ENCODE measurements at regions not wholly inside any gene's neighbourhood (a gene's known extent, or its start where the extent isn't known, plus 50 kb on each side); places are given as distances from the start of the nearest gene placed in this dataset.

DNA sequence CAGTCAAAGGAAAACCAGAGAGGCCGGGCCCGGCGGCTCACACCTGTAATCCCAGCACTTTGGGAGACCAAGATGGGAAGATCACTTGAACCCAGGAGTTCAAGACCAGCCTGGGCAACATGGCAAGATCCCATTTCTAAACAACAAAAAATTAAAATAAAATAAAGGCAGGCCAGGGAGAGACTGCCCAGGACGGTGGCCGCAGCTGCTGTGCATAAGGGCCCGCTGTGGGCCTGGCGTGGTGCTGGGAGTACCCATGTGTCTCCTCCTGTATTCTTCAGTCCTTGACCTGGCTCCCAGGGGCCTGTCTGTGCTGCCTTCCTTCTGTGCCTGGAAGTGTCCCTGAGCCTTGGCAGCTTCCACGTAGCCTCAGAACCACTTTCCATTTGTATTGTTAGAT is 56.8 kb upstream of the CNOT6 start:
- no peak overlapping the region for H3K4me2 ChIP-seq
- H3K27me3 ChIP-seq (ENCODE audit: insufficient read depth, low read depth), result no peaks in the 10 kb centered on the region
- H3K9me2 ChIP-seq (ENCODE audit: insufficient read depth), result no peaks in the 10 kb centered on the region
- BruUV-seq (replicated peaks), result no TSS peak
- no peaks in the 10 kb centered on the region for H3K79me2 ChIP-seq (ENCODE audit: low read depth)
- CTCF ChIA-PET, result interaction anchor here (0.5 kb wide), 1 partner anchor 139 kb away, joined by 3 read pairs; no protein-coding TSS in a partner anchor
- H3F3A ChIP-seq (ENCODE audit: insufficient read depth, low read depth), result no peaks in the 10 kb centered on the region
- DNase-seq, result no peak
- no peak overlapping the region for H3K27ac ChIP-seq
- intact Hi-C loops (cut with micrococcal nuclease; ENCODE audit: unreplicated experiment), result no loop called here
- no peaks in the 10 kb centered on the region for H3K9me3 ChIP-seq (ENCODE audit: insufficient read depth, low read depth)
- no peak overlapping the region for H2AFZ ChIP-seq
- TF ChIP-seq EZH2 (IDR thresholded peaks at IDR 0.05; ENCODE audit: low read depth), result no peak
- no peak for TF ChIP-seq CTCF (conservative IDR thresholded peaks at IDR 0.05)
- POLR2A ChIA-PET (ENCODE audit: unreplicated experiment), result no interaction called here
- H3K4me1 ChIP-seq (replicated peaks; ENCODE audit: insufficient read depth), result peaks cover 11% of the 10 kb centered on the region; the same call in 1 of the 2 replicates
- no peak overlapping the region for H3K4me3 ChIP-seq
- no peaks in the 10 kb centered on the region for H3K36me3 ChIP-seq (ENCODE audit: low read depth)
- H4K20me1 ChIP-seq (ENCODE audit: insufficient read depth), result no peaks in the 10 kb centered on the region

DNA sequence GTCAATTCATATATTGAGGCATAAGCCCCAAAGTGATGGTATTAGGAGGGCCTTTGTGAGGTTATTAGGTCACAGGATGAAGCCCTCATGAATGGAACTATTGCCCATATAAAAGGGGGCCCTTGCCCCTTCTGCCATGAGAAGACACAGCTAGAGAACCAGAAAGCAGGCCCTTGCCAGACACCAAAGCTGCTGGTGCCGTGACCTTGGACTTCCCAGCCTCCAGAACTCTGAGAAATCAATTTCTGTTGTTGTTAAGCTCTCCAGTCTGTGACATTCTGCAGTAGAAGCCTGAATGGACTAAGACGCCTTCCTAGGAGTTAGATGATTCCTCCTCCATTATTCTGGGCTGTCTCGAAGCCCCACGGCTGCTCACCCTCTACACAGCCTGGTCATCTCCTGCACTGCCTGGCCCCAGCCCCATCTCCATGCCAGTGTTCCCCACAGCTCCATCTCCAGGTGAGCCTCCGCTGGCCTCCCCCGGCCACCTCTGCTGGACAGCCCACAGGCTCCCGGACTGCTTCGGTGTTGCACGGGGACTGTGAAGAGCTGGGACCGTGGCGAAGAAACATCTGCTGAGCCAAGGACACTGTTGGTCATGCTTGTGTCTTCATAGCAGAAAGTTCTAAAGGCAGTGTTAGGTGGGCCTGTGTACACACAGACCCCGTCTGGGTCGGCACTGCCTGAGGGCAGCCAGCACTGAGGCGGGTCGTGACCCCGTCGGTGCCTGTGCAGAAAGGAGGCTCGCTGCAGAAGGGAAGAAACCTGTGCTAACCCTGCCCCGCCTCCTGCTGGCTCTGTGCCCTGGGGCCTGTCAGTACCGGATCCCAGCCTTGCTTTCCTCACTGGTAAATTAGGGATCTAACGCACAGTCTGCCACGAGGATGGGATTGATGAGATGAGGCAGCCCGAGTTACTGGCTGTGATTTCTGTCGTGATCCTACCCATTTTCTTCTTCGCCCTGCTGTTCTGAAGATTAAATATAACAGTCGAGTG is 55.1 kb upstream of the CNOT6 start:
- no TSS peak for BruUV-seq (replicated peaks)
- no peaks in the 10 kb centered on the region for H3F3A ChIP-seq (ENCODE audit: insufficient read depth, low read depth)
- CTCF ChIA-PET, result no interaction called here

More for the DNA sequence above, 55.1 kb upstream of the CNOT6 start:
- Histone ChIP-seq H3K4me1 (replicated peaks; ENCODE audit: insufficient read depth) (peaks cover 11% of the 10 kb centered on the region; the same call in 1 of the 2 replicates), H3K27ac (no peak overlapping the region), H2AFZ (no peak overlapping the region), H3K4me3 (no peak overlapping the region), H3K4me2 (no peak overlapping the region), H3K9me3 (ENCODE audit: insufficient read depth, low read depth) (no peaks in the 10 kb centered on the region; the same call in 1 of the 2 replicates), H3K27me3 (ENCODE audit: insufficient read depth, low read depth) (no peaks in the 10 kb centered on the region), H4K20me1 (ENCODE audit: insufficient read depth) (no peaks in the 10 kb centered on the region), H3K36me3 (ENCODE audit: low read depth) (no peaks in the 10 kb centered on the region), H3K9me2 (ENCODE audit: insufficient read depth) (no peaks in the 10 kb centered on the region), H3K79me2 (ENCODE audit: low read depth) (no peaks in the 10 kb centered on the region)
- DNase-seq, result no peak
- POLR2A ChIA-PET (ENCODE audit: unreplicated experiment), result no interaction called here
- intact Hi-C loops (cut with micrococcal nuclease; ENCODE audit: unreplicated experiment), result no loop called here
- no peak for TF ChIP-seq CTCF (conservative IDR thresholded peaks at IDR 0.05)
- no peak for TF ChIP-seq EZH2 (IDR thresholded peaks at IDR 0.05; ENCODE audit: low read depth)
